Transverse colon (tissue), 4 donors: ENCODE measurements at regions not wholly inside any gene's neighbourhood (a gene's known extent, or its start where the extent isn't known, plus 50 kb on each side); places are given as distances from the start of the nearest gene placed in this dataset.

Source experiments
- CTCF ChIP-seq, 5 experiments: fragments of 200-600 bp in 3 of 5; fragments of 450-650 bp in 2 of 5; sonication (generic) in 3 of 5; IDR thresholded peaks; 1 replicate in 2 of 5; 2 replicates in 3 of 5; pipeline ENCODE4 v1.5.1; 2016 to 2017; ENCODE audit warnings: antibody characterized with exemption in 5 of 5, inconsistent platforms in 3 of 5, mild to moderate bottlenecking in 2 of 5, moderate library complexity in 1 of 5
- POLR2AphosphoS5 ChIP-seq, 3 donors: sonication (generic); formaldehyde crosslinking; IDR thresholded peaks; one replicate each; pipeline ENCODE4 v1.6.1; 2016; ENCODE audit warnings: antibody characterized with exemption in 3 of 3

GRCh38 chr4:111043286-111043685 lies 420.4 kb upstream of the PITX2 start:
- TF ChIP-seq CTCF (IDR thresholded peaks at IDR 0.05) (no peak), POLR2AphosphoS5 (IDR thresholded peaks at IDR 0.05) (no peak)
